Hematopoietic multipotent progenitor cell (in vitro differentiated cells): ENCODE measurements at regions not wholly inside any gene's neighbourhood (a gene's known extent, or its start where the extent isn't known, plus 50 kb on each side); places are given as distances from the start of the nearest gene placed in this dataset.

Experiments used
- DNase-seq, 3 donors: peaks; one replicate each; pipeline ENCODE4 v3.0.0-alpha.2; 2011 to 2015; ENCODE audit warnings: low read depth in 2 of 3, low spot score in 2 of 3

DNA sequence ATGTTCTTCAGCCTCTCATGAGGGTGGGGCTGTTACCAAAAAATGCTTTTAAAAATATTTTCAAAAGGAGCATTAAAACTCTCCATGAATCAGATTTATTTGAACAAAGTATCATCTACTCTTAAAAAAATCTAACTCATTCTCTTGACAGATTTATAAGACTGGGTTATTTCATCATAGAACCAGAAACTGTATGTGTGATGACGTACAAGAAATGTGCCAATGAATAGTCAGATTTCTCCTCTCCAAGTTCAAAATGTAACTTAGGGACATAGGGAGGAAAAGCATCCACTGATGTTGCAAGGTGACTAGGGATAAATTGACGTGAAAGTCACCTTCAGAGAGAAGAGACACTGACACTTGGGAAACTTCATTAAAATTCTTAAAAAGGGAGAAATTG, 89.1 kb upstream of the CLNK start:
- DNase-seq, result no peak

DNA sequence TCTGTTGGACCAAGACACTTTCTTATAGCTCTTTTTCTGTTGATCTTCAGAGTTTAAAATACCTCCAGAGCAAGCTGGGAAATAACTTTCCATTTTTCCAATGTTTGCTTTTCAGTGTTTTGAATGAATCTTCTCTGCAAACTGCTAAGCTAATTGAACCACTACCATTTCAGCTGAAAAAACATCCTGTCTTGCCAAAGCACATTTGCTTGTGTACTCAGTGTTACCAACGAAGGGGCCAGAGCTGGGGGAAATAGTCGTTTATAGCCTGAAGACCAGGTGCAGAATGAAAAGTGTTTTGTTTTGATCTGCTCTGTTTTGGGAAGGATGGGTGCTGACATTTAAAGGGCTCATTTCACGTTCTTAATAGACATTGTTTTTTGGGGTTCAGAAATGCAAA, 88.4 kb upstream of the CLNK start:
- no peak for DNase-seq

DNA sequence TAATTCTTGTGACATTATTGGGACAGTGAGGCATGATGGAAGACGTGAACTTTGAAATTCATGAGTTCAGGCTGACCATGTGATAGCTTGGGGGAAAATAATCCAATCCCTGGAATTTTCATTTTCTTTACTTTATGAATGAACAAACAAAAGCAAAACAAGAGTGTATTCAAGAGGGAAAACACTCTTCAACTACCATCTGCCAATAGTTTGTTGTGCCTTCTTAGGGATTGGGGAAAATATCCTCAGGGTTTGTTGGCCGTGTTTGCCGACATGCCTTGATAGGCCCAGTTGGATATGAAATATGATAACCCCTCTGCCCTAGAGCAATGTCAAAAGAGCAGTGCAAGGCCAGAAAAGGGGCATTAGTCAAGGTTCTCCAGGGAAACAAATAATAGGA, 80.8 kb upstream of the CLNK start:
- DNase-seq, result no peak

DNA sequence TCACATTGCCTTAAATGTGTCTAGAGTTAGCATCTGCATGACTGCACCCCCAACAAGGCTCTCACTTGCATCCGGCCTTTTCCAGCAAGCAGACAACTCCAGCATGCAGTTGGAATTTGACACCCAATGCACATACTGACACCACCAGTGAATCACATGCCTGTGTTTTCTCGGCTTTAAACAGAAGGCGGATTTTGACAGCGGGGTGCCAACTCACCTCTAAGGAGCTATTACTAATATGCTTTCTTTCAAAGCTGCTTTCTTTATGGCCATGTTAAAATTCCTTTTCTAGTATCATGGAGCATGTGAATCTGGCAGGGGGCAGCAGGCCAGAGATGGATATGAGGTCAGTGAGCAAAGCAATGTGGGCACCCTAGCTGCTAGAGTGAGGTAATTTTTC, 78.0 kb upstream of the CLNK start:
- no peak for DNase-seq

DNA sequence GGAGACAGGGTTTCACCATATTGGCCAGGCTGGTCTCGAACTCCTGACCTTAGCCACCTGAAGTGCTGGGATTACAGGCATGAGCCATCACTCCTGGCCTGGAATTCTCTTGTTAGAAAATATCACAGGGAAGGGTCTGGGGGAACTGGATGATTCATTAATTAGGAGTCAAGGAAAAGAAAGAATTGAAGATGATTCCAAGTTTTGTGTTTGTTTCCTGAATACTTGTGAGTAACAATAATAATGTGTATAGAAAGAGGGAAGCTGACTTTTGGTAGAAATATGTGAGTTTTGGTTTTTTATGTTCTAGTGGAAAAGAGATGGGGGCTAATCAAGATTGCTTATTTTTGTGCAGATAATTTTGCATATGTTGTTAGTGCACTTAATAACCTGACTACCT, 77.3 kb upstream of the CLNK start:
- no peak for DNase-seq

DNA sequence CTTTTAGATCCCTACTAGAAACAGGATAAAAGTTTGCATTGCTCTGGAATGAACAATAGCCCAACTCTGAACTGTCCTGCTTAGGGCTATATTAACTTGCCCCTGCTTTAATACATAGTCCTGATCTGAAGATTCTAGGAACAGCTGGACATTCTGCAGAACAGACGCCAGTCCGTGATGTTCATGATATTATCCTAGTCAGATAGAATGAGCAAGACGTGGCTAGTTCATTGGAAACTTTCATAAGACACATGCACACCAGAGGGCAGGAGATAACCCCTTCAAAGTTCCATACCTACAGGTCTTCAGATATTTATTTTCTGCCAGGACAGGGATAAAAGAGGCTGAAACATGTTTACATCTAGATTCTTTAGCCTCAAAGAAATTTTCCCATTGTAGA, 75.5 kb upstream of the CLNK start:
- DNase-seq, result no peak

DNA sequence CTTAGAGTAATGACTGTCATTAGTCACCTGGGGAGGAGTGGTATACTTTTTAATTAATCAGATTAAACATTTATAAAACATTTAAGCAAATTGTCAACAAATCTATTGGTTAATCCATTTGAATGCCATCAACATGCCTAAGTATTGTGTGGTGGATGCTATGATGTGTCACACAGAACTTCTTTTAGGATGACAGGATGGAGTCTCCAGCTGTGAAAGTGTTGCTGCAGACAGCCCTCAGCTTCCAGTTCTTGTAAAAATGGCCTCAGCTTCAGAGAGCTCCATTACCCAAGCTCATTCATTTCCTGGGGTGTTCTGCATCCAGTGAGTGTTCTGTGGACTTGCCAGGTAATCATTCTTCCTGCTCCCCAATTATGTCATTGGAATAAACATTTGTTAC, 74.3 kb upstream of the CLNK start:
- DNase-seq, result no peak

DNA sequence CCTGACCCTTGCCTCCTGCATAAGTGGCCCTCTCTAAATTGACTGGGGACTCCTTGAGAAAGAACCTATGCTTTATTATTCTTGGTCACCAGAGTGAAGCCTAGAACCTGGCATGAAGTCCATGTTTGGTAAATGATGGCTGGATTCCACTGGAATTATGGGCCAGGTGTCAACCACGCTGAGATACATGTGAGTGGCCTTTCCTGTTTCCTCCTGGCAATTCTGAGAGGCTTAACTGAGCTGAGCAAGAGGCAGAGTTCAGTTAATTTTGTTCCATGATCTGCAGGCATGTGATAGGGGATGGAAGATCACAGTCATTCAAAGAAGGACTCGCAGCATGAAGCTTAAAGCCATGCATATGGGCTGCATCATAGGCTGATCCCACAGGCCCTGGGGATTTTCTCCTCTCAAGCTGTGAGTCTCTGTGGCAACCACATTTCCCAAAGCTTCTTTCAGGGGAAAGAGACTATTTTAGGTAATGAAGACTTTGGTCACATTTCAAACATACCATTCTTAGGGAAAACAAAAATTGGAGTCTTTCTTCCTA, 69.4 kb upstream of the CLNK start:
- no peak for DNase-seq

DNA sequence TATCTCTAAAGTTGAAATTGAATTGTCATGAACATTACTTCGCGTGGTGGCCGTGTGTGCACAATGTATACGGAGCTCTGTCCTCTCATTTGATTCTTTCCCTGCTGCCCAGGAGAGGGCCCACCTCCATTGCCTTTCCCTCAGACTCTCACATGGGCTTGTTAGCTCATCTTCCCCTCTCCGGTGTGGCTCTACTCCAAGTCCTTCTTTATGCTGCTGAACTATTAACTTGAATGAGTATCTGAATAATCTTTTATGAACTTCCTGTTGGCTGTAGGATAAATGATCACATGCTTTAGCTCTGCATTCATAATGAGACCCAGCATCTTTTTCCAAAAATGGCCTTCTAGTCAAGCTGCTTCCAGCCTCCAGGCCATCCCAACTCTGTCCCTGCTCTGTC, 68.8 kb upstream of the CLNK start:
- no peak for DNase-seq

DNA sequence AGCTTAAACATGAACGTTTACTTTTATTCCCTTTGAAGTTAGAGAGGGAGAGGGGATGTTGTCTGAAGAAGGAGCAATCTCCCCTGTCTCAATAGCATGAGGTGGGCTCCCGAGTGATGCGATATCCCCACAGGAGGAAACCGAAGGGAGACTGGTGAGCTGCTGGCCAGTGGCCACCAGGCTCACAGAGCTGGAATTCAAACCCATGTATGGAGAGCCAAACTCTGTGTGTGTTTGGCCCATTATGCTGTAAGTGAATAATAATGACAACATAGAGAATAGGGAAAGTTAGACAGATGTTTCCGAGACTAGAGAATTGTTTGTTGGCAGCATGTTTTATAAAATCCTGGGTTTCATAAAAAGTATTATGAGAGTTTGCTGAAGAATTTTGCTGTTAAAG, 66.1 kb upstream of the CLNK start:
- DNase-seq, result no peak

DNA sequence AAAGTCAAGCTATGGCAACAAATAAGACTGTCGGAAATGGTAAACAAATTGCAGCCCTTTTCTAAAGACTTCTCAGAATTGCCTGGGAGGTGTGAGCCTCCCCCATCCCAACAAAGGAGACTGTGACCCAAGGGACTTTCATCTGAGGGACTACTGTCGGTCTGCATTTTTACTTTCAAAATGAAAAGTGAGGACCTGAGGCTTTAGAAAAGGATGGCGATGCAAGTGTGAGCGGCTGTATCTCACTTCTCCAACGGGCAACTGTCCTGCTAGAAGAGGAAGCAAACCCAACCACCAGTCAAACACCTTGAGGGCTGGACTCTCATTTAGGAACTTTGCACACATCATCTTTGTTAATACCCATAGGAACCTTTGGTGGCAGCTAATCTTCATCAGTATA, 62.6 kb upstream of the CLNK start:
- DNase-seq, result no peak

DNA sequence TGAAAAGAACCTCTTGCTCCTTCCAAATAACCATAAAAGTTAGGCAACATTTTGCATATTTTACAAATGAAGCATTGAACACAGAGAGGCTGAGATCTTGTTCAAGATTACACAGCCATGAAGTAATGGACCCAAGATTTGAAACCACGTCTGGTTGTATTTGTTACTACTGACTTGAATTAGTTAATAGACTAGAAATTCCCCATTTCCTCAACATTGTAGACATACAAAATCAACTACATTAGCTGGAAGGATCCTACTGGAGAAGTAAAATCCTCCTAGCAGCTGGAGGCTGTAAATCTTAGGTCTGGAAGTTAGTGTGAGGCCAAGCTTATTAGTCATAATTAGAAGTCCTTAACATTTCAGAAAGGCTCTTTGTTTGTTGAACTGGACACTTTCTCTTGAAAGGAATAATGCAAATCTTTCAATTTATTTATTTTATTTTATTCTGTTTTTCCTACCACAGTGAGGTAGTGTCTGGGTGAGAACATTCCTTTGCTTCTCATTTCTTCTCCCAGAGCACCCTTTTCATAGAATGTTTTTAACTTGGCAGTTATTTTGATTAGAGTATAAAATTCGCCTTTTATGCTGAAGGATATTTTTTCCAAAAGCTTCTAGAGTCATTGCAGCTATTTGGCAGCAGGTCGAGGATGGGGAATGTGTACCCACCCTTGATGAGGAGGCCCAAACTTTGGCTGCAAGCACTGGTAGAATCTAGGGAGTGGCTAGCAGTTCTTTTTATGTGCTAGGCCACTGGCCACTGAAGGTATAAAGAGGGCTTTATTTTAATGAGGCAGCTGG, 62.0 kb upstream of the CLNK start:
- no peak for DNase-seq

DNA sequence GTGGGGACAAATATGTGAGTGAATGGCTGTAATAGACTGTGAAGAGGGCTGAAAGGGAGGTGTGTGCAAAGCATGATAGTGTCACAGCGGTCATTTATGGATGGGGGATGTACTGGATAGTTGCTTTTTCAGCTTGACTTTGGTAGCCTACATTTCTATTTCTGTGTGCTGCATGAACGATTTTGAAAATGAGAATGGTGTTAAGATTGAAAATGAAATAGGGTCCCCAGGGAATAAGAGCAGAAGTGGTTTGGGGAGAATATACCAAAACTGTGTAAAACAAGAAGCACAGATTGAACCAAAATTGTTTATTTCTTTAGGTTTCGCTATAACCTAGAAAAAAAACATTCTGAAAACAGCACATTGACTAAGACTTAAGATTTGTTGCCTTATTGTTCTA, 58.8 kb upstream of the CLNK start:
- no peak for DNase-seq

DNA sequence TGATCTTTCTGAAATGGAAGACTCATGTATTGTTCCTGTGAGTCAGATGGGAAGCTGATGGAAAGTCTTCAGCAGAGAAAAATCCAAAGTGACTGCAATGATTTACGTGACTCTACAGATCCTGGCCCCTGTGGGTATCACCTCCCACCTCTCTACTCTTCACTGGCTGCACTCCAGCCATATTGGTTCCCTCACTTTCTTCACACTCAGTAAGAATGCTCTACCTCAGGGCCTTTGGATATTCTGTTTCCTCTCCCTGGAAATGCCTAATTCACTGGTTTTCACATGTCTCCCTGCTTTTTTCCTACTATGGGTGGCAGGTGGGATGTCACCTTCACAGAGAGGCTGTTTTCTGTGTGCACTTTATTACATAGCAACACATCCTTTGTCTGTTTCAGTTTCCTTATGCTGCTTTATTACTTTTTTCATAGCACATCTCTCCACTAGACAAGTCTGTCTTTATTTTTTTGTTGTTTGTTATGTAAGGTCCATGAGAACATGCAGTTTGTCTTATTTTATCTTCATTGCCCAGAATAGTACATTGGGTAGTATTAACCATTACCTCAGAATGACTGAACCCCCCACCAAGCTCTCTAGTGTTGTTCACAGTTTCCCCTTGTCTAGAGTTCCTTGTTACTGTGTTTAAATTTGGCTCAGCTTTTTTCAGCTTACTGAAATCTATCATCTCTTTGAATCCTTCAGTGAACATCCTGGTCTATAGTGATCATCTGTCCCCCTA, 57.6 kb upstream of the CLNK start:
- DNase-seq, result no peak

DNA sequence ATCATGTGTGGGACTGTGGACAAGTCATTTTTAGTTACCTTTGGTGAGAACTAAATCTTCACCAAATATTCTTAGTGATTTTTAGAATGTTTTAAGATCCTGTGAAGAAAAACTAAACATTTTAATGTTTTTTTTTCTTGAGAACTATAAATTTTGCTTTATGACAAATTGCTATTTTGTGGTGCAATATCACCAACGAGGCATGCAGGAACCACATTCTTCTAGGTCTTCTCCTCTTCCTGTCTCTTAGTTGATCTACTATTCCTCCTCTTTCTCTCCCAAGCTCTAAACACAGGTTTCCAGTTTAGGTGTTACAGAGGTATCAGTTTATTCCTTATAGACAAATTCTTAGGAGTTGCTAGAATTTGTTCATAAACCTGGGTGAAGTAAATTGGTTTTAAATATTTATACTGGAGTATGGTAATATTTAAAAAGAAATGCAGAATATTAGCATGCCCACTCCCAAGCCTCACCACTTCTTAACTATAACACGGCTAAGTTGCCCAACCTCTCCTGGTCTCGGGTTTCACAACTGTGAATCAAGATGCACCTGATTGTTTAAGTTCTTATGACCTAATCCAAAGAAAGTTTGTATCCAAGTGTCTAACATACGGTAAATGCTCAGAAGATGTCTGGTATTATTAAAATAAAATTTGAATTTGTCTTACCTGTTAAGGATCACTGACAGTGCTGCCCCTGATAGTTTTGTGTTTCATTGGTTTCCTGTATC, 56.5 kb upstream of the CLNK start:
- no peak for DNase-seq

DNA sequence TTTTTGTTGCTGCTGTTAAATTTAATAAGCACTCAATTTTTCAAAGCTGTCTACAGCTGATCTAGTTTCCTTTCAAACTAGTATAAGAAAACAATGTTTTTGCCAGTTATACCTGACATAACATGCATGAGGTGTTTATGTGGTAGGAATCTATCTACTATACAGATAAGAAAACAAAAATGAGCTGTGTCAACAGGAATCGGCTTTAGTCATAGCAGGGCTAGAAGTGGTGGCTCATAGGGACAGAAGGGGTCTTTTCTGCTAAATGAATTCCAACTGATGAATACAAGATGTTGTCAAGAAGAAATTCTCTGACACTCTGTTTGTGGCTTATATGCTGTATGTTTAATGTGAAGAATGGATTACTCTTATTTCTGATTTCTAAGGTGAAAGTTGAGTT, 55.7 kb upstream of the CLNK start:
- DNase-seq, result no peak

DNA sequence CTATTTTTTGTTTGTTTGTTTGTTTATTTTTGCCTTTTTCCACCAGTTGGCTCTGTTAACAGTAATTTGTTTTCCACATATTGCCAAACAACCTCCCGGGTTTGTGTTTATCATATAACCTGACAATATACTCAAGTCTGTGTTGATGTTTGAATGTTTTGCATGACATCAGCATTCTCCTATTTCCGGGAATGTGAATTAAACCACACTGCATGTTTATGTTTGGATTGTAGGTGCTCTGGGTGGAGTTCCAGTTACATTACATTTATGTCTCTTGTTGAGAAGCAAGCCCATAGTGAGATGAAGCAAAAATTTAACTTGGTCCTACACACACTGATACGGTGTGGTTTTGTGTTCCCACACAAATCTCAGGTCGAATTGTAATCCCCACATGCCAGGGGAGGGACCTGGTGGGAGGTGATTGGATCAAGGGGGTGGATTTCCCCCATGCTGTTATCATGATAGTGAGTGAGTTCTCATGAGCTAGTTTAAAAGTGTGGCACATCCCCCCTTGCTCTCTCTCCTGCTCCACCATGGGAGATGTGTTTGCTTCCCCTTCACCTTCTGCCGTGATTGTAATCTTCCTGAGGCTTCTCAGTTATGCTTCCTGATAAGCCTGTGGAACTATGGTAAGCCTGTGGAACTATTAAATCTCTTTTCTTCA, 54.4 kb upstream of the CLNK start:
- DNase-seq, result no peak

DNA sequence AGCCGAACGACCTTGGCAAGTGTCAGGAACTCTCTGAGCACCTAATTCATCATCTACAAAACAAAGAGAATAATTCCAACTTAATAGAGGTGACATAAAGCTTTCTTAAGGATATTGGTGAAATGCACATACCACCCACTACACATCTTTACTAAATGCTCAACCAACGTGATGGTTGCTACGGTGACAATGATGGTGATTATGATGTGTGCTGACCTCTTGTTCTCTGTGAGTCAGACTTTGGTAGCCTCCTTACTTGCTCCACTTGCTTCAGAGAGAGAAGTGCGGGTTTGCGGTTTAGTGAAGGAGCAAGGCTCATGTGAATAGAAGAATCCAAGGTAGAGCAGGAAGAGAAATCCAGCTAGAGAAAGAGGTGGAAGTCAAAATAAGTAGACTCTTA, 52.8 kb upstream of the CLNK start:
- no peak for DNase-seq

DNA sequence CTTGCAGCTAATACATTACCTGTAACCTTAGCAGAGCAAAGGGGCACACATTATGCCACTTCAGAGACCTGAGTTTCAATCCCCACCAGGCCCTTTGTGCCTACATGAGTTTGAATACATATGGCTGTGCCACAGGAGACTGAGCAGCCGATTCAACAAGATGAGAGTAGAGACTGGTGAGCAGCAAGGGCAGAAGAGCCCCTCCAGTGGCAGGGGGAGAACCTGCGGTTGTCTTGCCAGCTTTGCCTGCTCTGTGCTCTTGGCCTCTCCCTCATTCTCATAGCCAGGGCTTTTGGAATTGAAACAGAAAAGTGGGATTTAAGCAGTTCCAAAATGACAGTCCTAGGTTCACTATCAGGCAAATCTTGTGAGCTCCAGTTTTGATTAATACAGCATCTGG, 52.3 kb upstream of the CLNK start:
- no peak for DNase-seq

DNA sequence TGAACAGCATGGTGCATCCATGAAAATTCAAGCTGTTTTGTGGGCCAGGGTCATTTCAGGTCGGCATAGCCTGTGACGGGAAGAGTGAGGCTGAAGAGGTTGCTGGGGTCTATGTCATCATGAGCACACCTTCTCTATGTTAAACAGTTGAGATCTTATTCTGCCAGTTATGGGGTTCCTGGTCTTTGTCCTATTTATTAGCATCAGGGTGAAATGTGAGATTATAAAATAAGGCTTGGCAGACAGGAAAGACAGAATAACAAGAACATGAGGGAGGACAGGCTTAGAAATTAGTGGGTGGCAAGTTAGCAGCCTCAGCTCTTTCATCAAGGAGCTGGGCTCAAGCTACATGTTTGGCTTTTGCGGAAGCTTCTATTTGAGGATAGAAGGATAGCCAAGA, 51.7 kb upstream of the CLNK start:
- no peak for DNase-seq

DNA sequence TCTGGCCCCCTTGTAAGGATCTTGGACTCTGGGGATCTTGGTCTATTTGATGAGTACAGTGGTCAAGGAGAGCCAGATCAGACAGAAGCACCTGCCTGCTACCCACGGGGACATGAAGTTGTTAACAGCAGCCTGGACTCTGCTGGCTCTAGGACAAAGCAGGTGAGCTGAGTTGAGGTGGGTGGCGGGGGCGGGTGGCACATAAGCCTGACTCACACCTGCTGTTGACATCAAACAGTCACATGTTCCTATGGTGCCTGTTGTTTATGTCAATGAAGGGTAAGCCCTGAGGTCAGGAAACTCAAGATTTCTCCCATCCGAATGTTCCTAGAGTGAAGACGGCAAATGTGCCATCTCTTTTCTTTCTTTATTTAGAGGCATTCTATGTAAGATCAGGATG, 50.1 kb upstream of the CLNK start:
- DNase-seq, result no peak
